ENCODE measurements at regions not wholly inside any gene's neighbourhood (a gene's known extent, or its start where the extent isn't known, plus 50 kb on each side); places are given as distances from the start of the nearest gene placed in this dataset.

DNA sequence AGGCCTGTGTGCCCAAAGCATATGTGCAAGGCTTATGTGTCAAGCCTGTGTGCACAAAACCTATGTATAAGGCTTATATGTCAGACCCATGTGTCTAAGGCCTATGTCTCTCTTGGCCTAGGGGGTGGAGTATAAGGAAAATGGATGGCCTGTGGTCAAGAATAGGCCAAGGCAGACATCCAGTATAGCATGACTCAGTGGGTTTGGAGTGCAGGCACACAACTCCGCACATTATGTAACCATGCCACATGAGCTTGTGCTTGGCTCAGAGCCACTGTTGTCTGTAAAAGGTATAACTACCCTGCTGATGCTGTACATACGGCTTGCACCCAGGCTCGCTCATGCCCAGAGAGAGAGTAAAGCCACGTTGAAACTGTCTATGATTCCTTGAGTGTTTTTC, 626.4 kb upstream of the NUDT12 start:
- H3K4me1 Mint-ChIP-seq = no peaks in the 10 kb centered on the region
- H3K36me3 ChIP-seq (ENCODE audit: control insufficient read depth, insufficient read depth, low read length) = no peaks in the 10 kb centered on the region
- H3K27ac ChIP-seq (ENCODE audit: low read depth, low read length) = no peak overlapping the region
- peaks cover 41% of the 10 kb centered on the region for H3K9me3 Mint-ChIP-seq
- peaks cover 13% of the 10 kb centered on the region for H3K36me3 Mint-ChIP-seq (ENCODE audit: low read depth)
- H3K9me3 ChIP-seq (ENCODE audit: control insufficient read depth, low read length) = peaks cover 21% of the 10 kb centered on the region
- H3K27me3 Mint-ChIP-seq (ENCODE audit: insufficient read depth) = no peaks in the 10 kb centered on the region
- WGBS, 2 experiments (ENCODE audit: insufficient coverage in 1 of 2, insufficient read length in 1 of 2) = 91 to 92% methylated on average over 4 of the region's 4 CpGs
- no peak overlapping the region for H3K4me3 Mint-ChIP-seq
- H3K9ac ChIP-seq (ENCODE audit: extremely low read depth, low read length, poor library complexity, severe bottlenecking) = no peak overlapping the region
- TF ChIP-seq, protein P1, sequence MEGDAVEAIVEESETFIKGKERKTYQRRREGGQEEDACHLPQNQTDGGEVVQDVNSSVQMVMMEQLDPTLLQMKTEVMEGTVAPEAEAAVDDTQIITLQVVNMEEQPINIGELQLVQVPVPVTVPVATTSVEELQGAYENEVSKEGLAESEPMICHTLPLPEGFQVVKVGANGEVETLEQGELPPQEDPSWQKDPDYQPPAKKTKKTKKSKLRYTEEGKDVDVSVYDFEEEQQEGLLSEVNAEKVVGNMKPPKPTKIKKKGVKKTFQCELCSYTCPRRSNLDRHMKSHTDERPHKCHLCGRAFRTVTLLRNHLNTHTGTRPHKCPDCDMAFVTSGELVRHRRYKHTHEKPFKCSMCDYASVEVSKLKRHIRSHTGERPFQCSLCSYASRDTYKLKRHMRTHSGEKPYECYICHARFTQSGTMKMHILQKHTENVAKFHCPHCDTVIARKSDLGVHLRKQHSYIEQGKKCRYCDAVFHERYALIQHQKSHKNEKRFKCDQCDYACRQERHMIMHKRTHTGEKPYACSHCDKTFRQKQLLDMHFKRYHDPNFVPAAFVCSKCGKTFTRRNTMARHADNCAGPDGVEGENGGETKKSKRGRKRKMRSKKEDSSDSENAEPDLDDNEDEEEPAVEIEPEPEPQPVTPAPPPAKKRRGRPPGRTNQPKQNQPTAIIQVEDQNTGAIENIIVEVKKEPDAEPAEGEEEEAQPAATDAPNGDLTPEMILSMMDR (conservative IDR thresholded peaks at IDR 0.05) = no peak
- no peak overlapping the region for H3K27ac Mint-ChIP-seq
- H3K4me3 ChIP-seq (ENCODE audit: low read length) = no peak overlapping the region
- H3K4me1 ChIP-seq (ENCODE audit: control insufficient read depth, insufficient read depth, low read length) = no peaks in the 10 kb centered on the region
- H3K27me3 ChIP-seq (ENCODE audit: control insufficient read depth, insufficient read depth, low read length, poor library complexity, severe bottlenecking) = no peaks in the 10 kb centered on the region
- DNase-seq = no peak

DNA sequence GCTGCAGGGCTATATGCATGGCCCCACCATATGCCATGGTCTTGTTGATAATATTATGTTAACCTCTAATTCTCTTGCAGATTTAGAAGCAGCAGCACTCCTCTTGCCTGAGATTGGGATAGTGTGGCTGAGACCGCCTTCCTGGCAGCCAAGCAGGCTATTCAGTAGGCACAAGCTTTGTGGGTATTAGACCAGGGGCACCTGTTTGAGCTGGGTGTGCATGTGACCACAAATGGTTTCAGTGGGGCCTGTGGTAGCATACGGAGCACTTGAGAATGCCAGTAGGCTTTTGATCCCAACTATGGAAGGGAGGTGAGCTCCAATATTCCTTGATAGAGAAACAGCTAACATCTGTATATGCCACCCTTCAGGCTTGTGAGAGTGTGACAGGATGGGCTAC, 625.1 kb upstream of the NUDT12 start:
- Histone ChIP-seq H3K4me3 (ENCODE audit: low read length) (no peak overlapping the region), H3K27me3 (ENCODE audit: control insufficient read depth, insufficient read depth, low read length, poor library complexity, severe bottlenecking) (no peaks in the 10 kb centered on the region), H3K9ac (ENCODE audit: extremely low read depth, low read length, poor library complexity, severe bottlenecking) (no peak overlapping the region), H3K9me3 (ENCODE audit: control insufficient read depth, low read length) (peaks cover 21% of the 10 kb centered on the region), H3K27ac (ENCODE audit: low read depth, low read length) (no peak overlapping the region), H3K36me3 (ENCODE audit: control insufficient read depth, insufficient read depth, low read length) (no peaks in the 10 kb centered on the region), H3K4me1 (ENCODE audit: control insufficient read depth, insufficient read depth, low read length) (no peaks in the 10 kb centered on the region)
- Mint-ChIP-seq H3K36me3 (ENCODE audit: low read depth) (peaks cover 13% of the 10 kb centered on the region), H3K4me1 (no peaks in the 10 kb centered on the region), H3K9me3 (peaks cover 45% of the 10 kb centered on the region), H3K27me3 (ENCODE audit: insufficient read depth) (no peaks in the 10 kb centered on the region), H3K4me3 (no peak overlapping the region), H3K27ac (no peak overlapping the region)
- 100% methylated on average over 1 to 2 of the region's 2 CpGs for WGBS, 2 experiments (ENCODE audit: insufficient coverage in 1 of 2, insufficient read length in 1 of 2)
- no peak for DNase-seq
- TF ChIP-seq, protein P1 (conservative IDR thresholded peaks at IDR 0.05) = no peak

DNA sequence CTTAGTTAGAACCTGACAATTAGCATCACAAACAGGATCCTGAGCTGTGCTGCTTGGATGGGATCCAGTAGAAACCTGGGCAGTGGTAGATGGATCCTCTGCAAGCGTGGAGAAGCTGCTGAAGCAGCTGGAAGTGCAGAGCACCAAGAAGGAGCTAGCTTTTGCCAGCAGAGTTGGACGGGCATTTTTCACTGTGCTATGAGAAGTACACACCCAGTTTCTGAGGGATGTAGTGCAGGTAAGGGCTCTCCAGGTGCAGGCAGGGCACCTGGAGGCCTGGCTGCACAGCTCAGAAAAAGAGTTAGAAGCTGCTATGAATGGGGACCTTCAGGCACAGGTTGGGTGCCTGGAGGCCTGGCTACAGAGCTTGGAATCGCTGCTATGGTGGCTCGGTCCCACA, 623.9 kb upstream of the NUDT12 start:
- peaks cover 26% of the 10 kb centered on the region for H3K9me3 ChIP-seq (ENCODE audit: control insufficient read depth, low read length)
- DNase-seq = no peak
- H3K4me3 ChIP-seq (ENCODE audit: low read length) = no peak overlapping the region
- Mint-ChIP-seq H3K4me3 (no peak overlapping the region), H3K36me3 (ENCODE audit: low read depth) (peaks cover 19% of the 10 kb centered on the region), H3K27me3 (ENCODE audit: insufficient read depth) (no peaks in the 10 kb centered on the region), H3K9me3 (peaks cover 55% of the 10 kb centered on the region), H3K4me1 (no peaks in the 10 kb centered on the region), H3K27ac (no peak overlapping the region)
- H3K36me3 ChIP-seq (ENCODE audit: control insufficient read depth, insufficient read depth, low read length) = no peaks in the 10 kb centered on the region
- H3K27ac ChIP-seq (ENCODE audit: low read depth, low read length) = no peak overlapping the region
- H3K9ac ChIP-seq (ENCODE audit: extremely low read depth, low read length, poor library complexity, severe bottlenecking) = no peak overlapping the region
- no peaks in the 10 kb centered on the region for H3K27me3 ChIP-seq (ENCODE audit: control insufficient read depth, insufficient read depth, low read length, poor library complexity, severe bottlenecking)
- TF ChIP-seq, protein P1 (conservative IDR thresholded peaks at IDR 0.05) = no peak
- WGBS, 2 experiments (ENCODE audit: insufficient coverage in 1 of 2, insufficient read length in 1 of 2) = 89 to 95% methylated on average over 4 of the region's 4 CpGs
- H3K4me1 ChIP-seq (ENCODE audit: control insufficient read depth, insufficient read depth, low read length) = no peaks in the 10 kb centered on the region

All from endodermal cell (in vitro differentiated cells).